HepG2 (cell line): ENCODE measurements at regions not wholly inside any gene's neighbourhood (a gene's known extent, or its start where the extent isn't known, plus 50 kb on each side); places are given as distances from the start of the nearest gene placed in this dataset.

ENCODE experiments used
- HMG20A ChIP-seq: IDR thresholded peaks from 2 replicates; pipeline ENCODE4 v1.6.1; 2016; ENCODE audit warnings: borderline replicate concordance
- JUND ChIP-seq: sonication (generic); formaldehyde crosslinking; IDR thresholded peaks from 2 replicates; pipeline ENCODE4 v1.8.0; 2022; ENCODE audit warnings: mild to moderate bottlenecking, missing genetic modification reagents
- KLF11 ChIP-seq: IDR thresholded peaks from 2 replicates; pipeline ENCODE4 v1.6.1; 2016; ENCODE audit warnings: missing compliant biosample characterization
- MAZ ChIP-seq, 2 experiments: sonication (generic) in 1 of 2; formaldehyde crosslinking in 1 of 2; IDR thresholded peaks; 2 replicates each; pipeline versions ENCODE4 v1.5.0 to v1.6.1; 2012 to 2020; ENCODE audit warnings: low read depth in 2 of 2, mild to moderate bottlenecking in 2 of 2, borderline replicate concordance in 1 of 2, improper control_type of control experiment in 1 of 2, low read length in 1 of 2, missing genetic modification reagents in 1 of 2, moderate library complexity in 1 of 2
- MBNL3 ChIP-seq: fragments of 250-450 bp; sonication (Bioruptor Pico); conservative IDR thresholded peaks from 2 replicates; pipeline ENCODE4 v1.8.0; 2022; ENCODE audit warnings: mild to moderate bottlenecking, inconsistent platforms
- MEF2D ChIP-seq: sonication (generic); formaldehyde crosslinking; IDR thresholded peaks from 2 replicates; pipeline ENCODE4 v1.5.1; 2020; ENCODE audit warnings: mild to moderate bottlenecking, missing genetic modification reagents
- NONO ChIP-seq, 2 experiments: fragments of 450-650 bp in 1 of 2; sonication (generic) in 1 of 2; formaldehyde crosslinking in 1 of 2; IDR thresholded peaks in 1 of 2; conservative IDR thresholded peaks in 1 of 2; 2 replicates each; pipeline versions ENCODE4 v1.6.1 to v1.8.0; 2017 to 2022; ENCODE audit warnings: mild to moderate bottlenecking in 1 of 2, missing genetic modification reagents in 1 of 2, moderate library complexity in 1 of 2
- SUZ12 ChIP-seq: fragments of 150-350 bp; IDR thresholded peaks from 2 replicates; pipeline ENCODE4 v1.6.1; 2014; ENCODE audit warnings: low read depth, low read length
- ZBTB8A ChIP-seq: sonication (generic); formaldehyde crosslinking; IDR thresholded peaks from 2 replicates; pipeline ENCODE4 v1.4.0; 2020; ENCODE audit warnings: mild to moderate bottlenecking, low read depth, missing genetic modification reagents, borderline replicate concordance
- ZNF337 ChIP-seq: sonication (generic); formaldehyde crosslinking; IDR thresholded peaks from 2 replicates; pipeline ENCODE4 v1.5.1; 2020; ENCODE audit warnings: missing genetic modification reagents, low read depth, mild to moderate bottlenecking, borderline replicate concordance
- TF ChIP-seq, protein P1 (sequence below): sonication (generic); formaldehyde crosslinking; IDR thresholded peaks from 2 replicates; pipeline ENCODE4 v1.4.0; 2020; ENCODE audit warnings: mild to moderate bottlenecking, missing genetic modification reagents

DNA sequence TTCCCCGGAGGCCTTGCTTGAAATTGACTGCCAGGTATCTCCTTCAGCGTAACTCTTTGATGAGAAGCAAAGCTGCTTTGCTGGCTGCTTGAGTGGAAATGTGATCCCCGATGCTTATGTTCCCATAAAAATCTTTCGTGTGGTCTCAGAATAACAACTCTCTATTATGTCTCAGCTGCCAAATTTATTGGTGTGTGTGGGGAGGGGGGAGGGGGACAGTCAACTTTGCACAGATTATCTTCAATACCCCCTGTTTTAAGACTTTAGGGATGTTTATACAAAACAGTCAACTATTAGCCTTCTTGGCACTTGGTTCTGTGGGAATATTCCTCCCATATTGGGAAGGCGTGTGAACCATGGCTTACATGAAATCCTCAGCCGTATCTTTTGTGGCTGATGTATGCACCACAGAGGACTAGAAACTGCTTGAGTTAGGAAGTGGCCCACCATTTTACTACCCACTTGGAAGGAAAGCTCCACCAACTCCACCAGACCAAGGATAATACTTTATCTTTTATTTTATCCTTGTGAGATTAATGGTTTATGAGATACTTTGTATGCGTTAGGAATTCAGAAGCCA, 101.5 kb upstream of the SLC24A3 start:
- TF ChIP-seq KLF11 (CRISPR knock-in tag) (no peak), MAZ (IDR thresholded peaks at IDR 0.05; ENCODE audit: borderline replicate concordance, low read depth, low read length) (no peak), MAZ (CRISPR knock-in tag; IDR thresholded peaks at IDR 0.05; ENCODE audit: low read depth) (no peak), HMG20A (CRISPR knock-in tag) (no peak), MBNL3 (CRISPR knock-in tag) (no peak), NONO (IDR thresholded peaks at IDR 0.05) (no peak), NONO (CRISPR knock-in tag; conservative IDR thresholded peaks at IDR 0.05) (no peak), ZNF337 (CRISPR knock-in tag) (no peak), ZBTB8A (CRISPR knock-in tag) (no peak), JUND (CRISPR knock-in tag) (no peak), SUZ12 (no peak), MEF2D (no peak)
- TF ChIP-seq, protein P1, sequence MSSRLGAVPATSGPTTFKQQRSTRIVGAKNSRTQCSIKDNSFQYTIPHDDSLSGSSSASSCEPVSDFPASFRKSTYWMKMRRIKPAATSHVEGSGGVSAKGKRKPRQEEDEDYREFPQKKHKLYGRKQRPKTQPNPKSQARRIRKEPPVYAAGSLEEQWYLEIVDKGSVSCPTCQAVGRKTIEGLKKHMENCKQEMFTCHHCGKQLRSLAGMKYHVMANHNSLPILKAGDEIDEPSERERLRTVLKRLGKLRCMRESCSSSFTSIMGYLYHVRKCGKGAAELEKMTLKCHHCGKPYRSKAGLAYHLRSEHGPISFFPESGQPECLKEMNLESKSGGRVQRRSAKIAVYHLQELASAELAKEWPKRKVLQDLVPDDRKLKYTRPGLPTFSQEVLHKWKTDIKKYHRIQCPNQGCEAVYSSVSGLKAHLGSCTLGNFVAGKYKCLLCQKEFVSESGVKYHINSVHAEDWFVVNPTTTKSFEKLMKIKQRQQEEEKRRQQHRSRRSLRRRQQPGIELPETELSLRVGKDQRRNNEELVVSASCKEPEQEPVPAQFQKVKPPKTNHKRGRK: no peak
